ENCODE measurements at regions not wholly inside any gene's neighbourhood (a gene's known extent, or its start where the extent isn't known, plus 50 kb on each side); places are given as distances from the start of the nearest gene placed in this dataset.

- H2AK9ac ChIP-seq (replicated peaks; ENCODE audit: low read depth, low read length, poor library complexity), result no peak overlapping the region
- no peak overlapping the region for H3K4me3 ChIP-seq (ENCODE audit: insufficient read depth, low read depth, low read length)
- TF ChIP-seq USF2 (IDR thresholded peaks at IDR 0.05; ENCODE audit: low read depth, low read length) (no peak), POLR2A (IDR thresholded peaks at IDR 0.05; ENCODE audit: low read depth, low read length) (no peak), CTCF (conservative IDR thresholded peaks at IDR 0.05; ENCODE audit: low read depth, low read length) (no peak), ELK1 (IDR thresholded peaks at IDR 0.05; ENCODE audit: borderline replicate concordance, low read depth, low read length) (no peak), RFX5 (IDR thresholded peaks at IDR 0.05; ENCODE audit: low read depth, low read length) (no peak), RAD21 (IDR thresholded peaks at IDR 0.05; ENCODE audit: low read length) (no peak), MAZ (IDR thresholded peaks at IDR 0.05; ENCODE audit: borderline replicate concordance, low read depth, low read length) (no peak), CEBPB (IDR thresholded peaks at IDR 0.05; ENCODE audit: low read depth, low read length) (no peak), MXI1 (IDR thresholded peaks at IDR 0.05; ENCODE audit: borderline replicate concordance, low read depth, low read length) (no peak), CHD1 (IDR thresholded peaks at IDR 0.05; ENCODE audit: low read depth, low read length) (no peak), RCOR1 (IDR thresholded peaks at IDR 0.05; ENCODE audit: insufficient replicate concordance, low read length) (no peak), BHLHE40 (IDR thresholded peaks at IDR 0.05; ENCODE audit: low read depth, low read length) (no peak)
- in situ Hi-C loops (cut with MboI; ENCODE audit: low sequenced_read_pairs), result no loop called here
- DNase-seq (no peak), ATAC-seq (ENCODE audit: low read depth) (no peak)
- H2BK120ac ChIP-seq (ENCODE audit: low read depth, low read length), result no peak overlapping the region
- H3K27ac ChIP-seq (ENCODE audit: insufficient read depth, low read length), result no peak overlapping the region
- H3K4me2 ChIP-seq (ENCODE audit: low read depth, low read length), result no peak overlapping the region
- H4K20me1 ChIP-seq (ENCODE audit: insufficient read depth, low read length), result no peaks in the 10 kb centered on the region
- no peaks in the 10 kb centered on the region for H3K27me3 ChIP-seq (ENCODE audit: control insufficient read depth, insufficient read depth, low read length)
- intact Hi-C loops (cut with micrococcal nuclease), result no loop called here
- no peak overlapping the region for H2AFZ ChIP-seq (replicated peaks; ENCODE audit: low read length, poor library complexity)
- no peak overlapping the region for H2BK5ac ChIP-seq (ENCODE audit: low read depth, low read length, poor library complexity, severe bottlenecking)
- ChIA-PET POLR2A (ENCODE audit: unreplicated experiment) (no interaction called here), CTCF (no interaction called here)
- H3K14ac ChIP-seq (replicated peaks; ENCODE audit: low read depth, low read length), result no peak overlapping the region
- WGBS, 2 experiments (ENCODE audit: extremely low coverage in 2 of 2, insufficient read length in 1 of 2), result no CpG with 5 or more reads among the region's 1 CpG
- dilution Hi-C loops (cut with HindIII; ENCODE audit: low sequenced_read_pairs, unreplicated experiment), result no loop called here
- no peak overlapping the region for H2AK5ac ChIP-seq (ENCODE audit: low read depth, low read length)
- no TSS peak for BruUV-seq (replicated peaks)
- H4K91ac ChIP-seq (ENCODE audit: insufficient read depth, low read depth, low read length), result no peak overlapping the region
- no peaks in the 10 kb centered on the region for H3K79me1 ChIP-seq (ENCODE audit: low read depth in 1 of 2, low read length in 2 of 2)
- H3K9ac ChIP-seq (ENCODE audit: low read depth, low read length), result no peak overlapping the region
- H3K23ac ChIP-seq (ENCODE audit: low read depth, low read length), result no peak overlapping the region
- no peak overlapping the region for H4K5ac ChIP-seq (ENCODE audit: low read depth, low read length)
- peaks cover 3% of the 10 kb centered on the region for H3K9me3 ChIP-seq (ENCODE audit: control insufficient read depth, insufficient read depth, low read length)
- no peak overlapping the region for H3K56ac ChIP-seq (ENCODE audit: extremely low read depth, insufficient read depth, low read length)
- H3K4ac ChIP-seq (ENCODE audit: low read depth, low read length), result no peak overlapping the region
- H4K8ac ChIP-seq (ENCODE audit: low read depth in 2 of 2, low read length in 2 of 2), result no peak overlapping the region
- H3K4me1 ChIP-seq (ENCODE audit: control insufficient read depth, insufficient read depth, low read length), result no peaks in the 10 kb centered on the region
- H2BK20ac ChIP-seq (ENCODE audit: low read depth, low read length), result no peak overlapping the region
- H3K9me1 ChIP-seq (ENCODE audit: insufficient read depth, low read length), result no peaks in the 10 kb centered on the region
- no peak overlapping the region for H2BK15ac ChIP-seq (ENCODE audit: low read depth, low read length)
- H3K36me3 ChIP-seq (ENCODE audit: control insufficient read depth, insufficient read depth, low read length), result no peaks in the 10 kb centered on the region
- H3K18ac ChIP-seq (ENCODE audit: low read depth, low read length), result no peak overlapping the region
Observed at GRCh38 chr10:105742184-105742583, 1101.1 kb downstream of the SORCS3 start.
